Uterus (tissue), 2 donors: ENCODE measurements at regions not wholly inside any gene's neighbourhood (a gene's known extent, or its start where the extent isn't known, plus 50 kb on each side); places are given as distances from the start of the nearest gene placed in this dataset.

ENCODE experiments used
- POLR2A ChIP-seq, 2 donors: fragments of 450-650 bp; IDR thresholded peaks; one replicate each; pipeline ENCODE4 v1.6.1; 2016; ENCODE audit warnings: antibody characterized with exemption in 2 of 2, mild to moderate bottlenecking in 1 of 2, moderate library complexity in 1 of 2
- TF ChIP-seq, protein P1 (sequence below), 4 experiments: fragments of 200-600 bp in 2 of 4; fragments of 450-650 bp in 2 of 4; sonication (generic) in 2 of 4; IDR thresholded peaks; one replicate each; pipeline ENCODE4 v1.5.1; 2016 to 2019; ENCODE audit warnings: antibody characterized with exemption in 4 of 4, mild to moderate bottlenecking in 2 of 4, moderate library complexity in 1 of 4

GRCh38 chr11:115617767-115618166, 113.6 kb upstream of the CADM1 start:
- TF ChIP-seq, protein P1, sequence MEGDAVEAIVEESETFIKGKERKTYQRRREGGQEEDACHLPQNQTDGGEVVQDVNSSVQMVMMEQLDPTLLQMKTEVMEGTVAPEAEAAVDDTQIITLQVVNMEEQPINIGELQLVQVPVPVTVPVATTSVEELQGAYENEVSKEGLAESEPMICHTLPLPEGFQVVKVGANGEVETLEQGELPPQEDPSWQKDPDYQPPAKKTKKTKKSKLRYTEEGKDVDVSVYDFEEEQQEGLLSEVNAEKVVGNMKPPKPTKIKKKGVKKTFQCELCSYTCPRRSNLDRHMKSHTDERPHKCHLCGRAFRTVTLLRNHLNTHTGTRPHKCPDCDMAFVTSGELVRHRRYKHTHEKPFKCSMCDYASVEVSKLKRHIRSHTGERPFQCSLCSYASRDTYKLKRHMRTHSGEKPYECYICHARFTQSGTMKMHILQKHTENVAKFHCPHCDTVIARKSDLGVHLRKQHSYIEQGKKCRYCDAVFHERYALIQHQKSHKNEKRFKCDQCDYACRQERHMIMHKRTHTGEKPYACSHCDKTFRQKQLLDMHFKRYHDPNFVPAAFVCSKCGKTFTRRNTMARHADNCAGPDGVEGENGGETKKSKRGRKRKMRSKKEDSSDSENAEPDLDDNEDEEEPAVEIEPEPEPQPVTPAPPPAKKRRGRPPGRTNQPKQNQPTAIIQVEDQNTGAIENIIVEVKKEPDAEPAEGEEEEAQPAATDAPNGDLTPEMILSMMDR (IDR thresholded peaks at IDR 0.05): no peak
- TF ChIP-seq POLR2A (IDR thresholded peaks at IDR 0.05): no peak
